BE2C (cell line): ENCODE measurements at regions not wholly inside any gene's neighbourhood (a gene's known extent, or its start where the extent isn't known, plus 50 kb on each side); places are given as distances from the start of the nearest gene placed in this dataset.

ENCODE experiments used
- DNase-seq: peaks from one replicate; pipeline ENCODE4 v3.0.0-alpha.2; 2020
- H3K27me3 ChIP-seq: fragments of 250-450 bp; sonication (Bioruptor Pico); 2 replicates; pipeline ENCODE4 v1.5.1; 2020; ENCODE audit warnings: mild to moderate bottlenecking
- H3K36me3 ChIP-seq: fragments of 250-450 bp; sonication (Bioruptor Pico); 2 replicates; pipeline ENCODE4 v1.5.1; 2020; ENCODE audit warnings: mild to moderate bottlenecking
- H3K4me1 ChIP-seq: fragments of 250-450 bp; sonication (Bioruptor Pico); 2 replicates; pipeline ENCODE4 v1.5.1; 2020
- H3K4me3 ChIP-seq: 2 replicates; pipeline ENCODE4 v1.5.1; 2011; ENCODE audit warnings: low read depth, low read length
- H3K9me3 ChIP-seq: fragments of 250-450 bp; sonication (Bioruptor Pico); 2 replicates; pipeline ENCODE4 v1.5.1; 2020
- CTCF ChIP-seq: IDR thresholded peaks from 2 replicates; pipeline ENCODE4 v1.5.1; 2012; ENCODE audit warnings: mild to moderate bottlenecking, low read depth, low read length

- Histone ChIP-seq H3K4me1 (no peaks in the 10 kb centered on the region), H3K9me3 (no peaks in the 10 kb centered on the region), H3K4me3 (no peak overlapping the region), H3K36me3 (no peaks in the 10 kb centered on the region), H3K27me3 (no peaks in the 10 kb centered on the region)
- no peak for TF ChIP-seq CTCF
- no peak for DNase-seq
Observed at GRCh38 chr18:34085140-34085739, 139.5 kb downstream of the NOL4 start.

- no peak for TF ChIP-seq CTCF
- H3K4me1 ChIP-seq = no peaks in the 10 kb centered on the region
- H3K4me3 ChIP-seq = no peak overlapping the region
Observed at GRCh38 chr18:34084635-34085034, 140.1 kb downstream of the NOL4 start.

GRCh38 chr18:34083910-34084535, 140.7 kb downstream of the NOL4 start:
- Histone ChIP-seq H3K9me3 (no peaks in the 10 kb centered on the region), H3K27me3 (no peaks in the 10 kb centered on the region), H3K4me1 (no peaks in the 10 kb centered on the region), H3K4me3 (no peak overlapping the region), H3K36me3 (no peaks in the 10 kb centered on the region)
- no peak for DNase-seq
- TF ChIP-seq CTCF = no peak

More at GRCh38 chr18:34084635-34085034, 140.1 kb downstream of the NOL4 start:
- DNase-seq = no peak
- Histone ChIP-seq H3K36me3 (no peaks in the 10 kb centered on the region), H3K27me3 (no peaks in the 10 kb centered on the region), H3K9me3 (no peaks in the 10 kb centered on the region)

- Histone ChIP-seq H3K27me3 (no peaks in the 10 kb centered on the region), H3K4me1 (no peaks in the 10 kb centered on the region), H3K4me3 (no peak overlapping the region), H3K9me3 (no peaks in the 10 kb centered on the region), H3K36me3 (no peaks in the 10 kb centered on the region)
- DNase-seq = no peak
- TF ChIP-seq CTCF = no peak
Observed at GRCh38 chr18:34077599-34077998, 147.1 kb downstream of the NOL4 start.

GRCh38 chr18:34075963-34076860, 148.5 kb downstream of the NOL4 start:
- DNase-seq = no peak
- H3K27me3 ChIP-seq = no peaks in the 10 kb centered on the region
- no peaks in the 10 kb centered on the region for H3K36me3 ChIP-seq
- H3K4me3 ChIP-seq = no peak overlapping the region
- H3K4me1 ChIP-seq = no peaks in the 10 kb centered on the region
- no peak for TF ChIP-seq CTCF
- H3K9me3 ChIP-seq = no peaks in the 10 kb centered on the region

GRCh38 chr18:34061226-34061625, 163.5 kb downstream of the NOL4 start:
- no peak for TF ChIP-seq CTCF
- DNase-seq = no peak

More at GRCh38 chr18:34061226-34061625, 163.5 kb downstream of the NOL4 start:
- H3K4me1 ChIP-seq = no peaks in the 10 kb centered on the region
- no peaks in the 10 kb centered on the region for H3K36me3 ChIP-seq
- no peaks in the 10 kb centered on the region for H3K9me3 ChIP-seq
- no peak overlapping the region for H3K4me3 ChIP-seq
- no peaks in the 10 kb centered on the region for H3K27me3 ChIP-seq
